A549 (cell line): ENCODE measurements at regions not wholly inside any gene's neighbourhood (a gene's known extent, or its start where the extent isn't known, plus 50 kb on each side); places are given as distances from the start of the nearest gene placed in this dataset.

Experiments
- CEBPB ChIP-seq, 2 experiments: fragments of >200 bp in 1 of 2; sonication (Bioruptor Twin) in 1 of 2; formaldehyde crosslinking in 1 of 2; IDR thresholded peaks; 2 replicates each; pipeline ENCODE4 v1.6.1; 2012 to 2016
- CHD2 ChIP-seq: fragments of 150-350 bp; IDR thresholded peaks from 2 replicates; pipeline ENCODE4 v1.6.1; 2014; ENCODE audit warnings: low read length; ENCODE audit not compliant: partially characterized antibody
- CHD4 ChIP-seq: fragments of 200-600 bp; sonication (generic); IDR thresholded peaks from 2 replicates; pipeline ENCODE4 v1.6.1; 2016; ENCODE audit warnings: antibody characterized with exemption, mild to moderate bottlenecking, borderline replicate concordance
- EHMT2 ChIP-seq: fragments of 200-600 bp; sonication (generic); IDR thresholded peaks from 2 replicates; pipeline ENCODE4 v1.6.1; 2016; ENCODE audit warnings: antibody characterized with exemption, low read depth, mild to moderate bottlenecking, moderate library complexity
- JUN ChIP-seq, 2 experiments: fragments of >200 bp; sonication (Bioruptor Twin); formaldehyde crosslinking; IDR thresholded peaks; 2 replicates in 1 of 2; 3 replicates in 1 of 2; pipeline ENCODE4 v1.6.1; 2016 to 2017
- JUNB ChIP-seq: fragments of >200 bp; sonication (Bioruptor Twin); formaldehyde crosslinking; IDR thresholded peaks from 2 replicates; pipeline ENCODE4 v1.6.1; 2016
- KDM5A ChIP-seq: fragments of 200-600 bp; sonication (generic); IDR thresholded peaks from 2 replicates; pipeline ENCODE4 v1.6.1; 2016; ENCODE audit warnings: antibody characterized with exemption, mild to moderate bottlenecking
- MYC ChIP-seq: IDR thresholded peaks from 2 replicates; pipeline ENCODE4 v1.6.1; 2012; ENCODE audit warnings: mild to moderate bottlenecking, inconsistent platforms, low read length, improper control_type of control experiment, borderline replicate concordance
- NFE2L2 ChIP-seq: fragments of 150-350 bp; conservative IDR thresholded peaks from 2 replicates; pipeline ENCODE4 v1.6.1; 2014; ENCODE audit warnings: low read length
- POLR2A ChIP-seq: IDR thresholded peaks from 2 replicates; pipeline ENCODE4 v1.6.1; 2012; ENCODE audit warnings: mild to moderate bottlenecking, low read length
- RNF2 ChIP-seq: fragments of 200-600 bp; sonication (generic); IDR thresholded peaks from 2 replicates; pipeline ENCODE4 v1.6.1; 2016; ENCODE audit warnings: low read depth, mild to moderate bottlenecking, antibody characterized with exemption, moderate library complexity, borderline replicate concordance
- ZSCAN20 ChIP-seq: fragments of 250-450 bp; sonication (Bioruptor Pico); IDR thresholded peaks from 2 replicates; pipeline ENCODE4 v1.8.0; 2022; ENCODE audit warnings: mild to moderate bottlenecking, moderate library complexity
- TF ChIP-seq, protein P1 (sequence below): fragments of >200 bp; sonication (Bioruptor Twin); formaldehyde crosslinking; IDR thresholded peaks from 3 replicates; pipeline ENCODE4 v1.5.1; 2016
- TF ChIP-seq, protein P2 (sequence below): IDR thresholded peaks from 2 replicates; pipeline ENCODE4 v1.6.1; 2012; ENCODE audit warnings: low read depth, borderline replicate concordance

DNA sequence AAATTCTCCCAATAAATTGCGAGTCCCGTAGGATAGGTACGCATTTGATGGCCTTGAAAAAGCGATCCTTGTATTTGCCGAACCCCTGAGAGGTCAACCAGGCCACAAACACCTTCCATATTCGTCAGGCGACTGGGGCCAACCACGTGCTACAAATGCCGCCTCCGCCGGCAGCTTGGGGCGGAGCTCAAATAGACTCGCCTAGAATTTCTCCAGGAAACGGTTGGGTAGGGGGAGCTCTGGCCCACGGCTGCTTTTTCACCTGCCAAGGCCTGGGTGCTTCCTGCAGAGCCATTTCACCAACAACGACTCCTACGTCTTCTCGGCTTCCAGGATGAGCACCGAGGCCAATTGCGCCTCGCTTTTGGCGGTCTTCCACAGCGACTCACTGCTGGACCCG lies 53.4 kb upstream of the KIF5B start:
- TF ChIP-seq POLR2A (no peak), EHMT2 (no peak), CHD4 (no peak), MYC (no peak), NFE2L2 (no peak), KDM5A (no peak), CHD2 (no peak), RNF2 (no peak), JUNB (no peak), CEBPB (IDR thresholded peaks at IDR 0.05) (no peak), JUN (IDR thresholded peaks at IDR 0.05) (no peak), ZSCAN20 (CRISPR knock-in tag) (no peak)
- TF ChIP-seq, protein P1, sequence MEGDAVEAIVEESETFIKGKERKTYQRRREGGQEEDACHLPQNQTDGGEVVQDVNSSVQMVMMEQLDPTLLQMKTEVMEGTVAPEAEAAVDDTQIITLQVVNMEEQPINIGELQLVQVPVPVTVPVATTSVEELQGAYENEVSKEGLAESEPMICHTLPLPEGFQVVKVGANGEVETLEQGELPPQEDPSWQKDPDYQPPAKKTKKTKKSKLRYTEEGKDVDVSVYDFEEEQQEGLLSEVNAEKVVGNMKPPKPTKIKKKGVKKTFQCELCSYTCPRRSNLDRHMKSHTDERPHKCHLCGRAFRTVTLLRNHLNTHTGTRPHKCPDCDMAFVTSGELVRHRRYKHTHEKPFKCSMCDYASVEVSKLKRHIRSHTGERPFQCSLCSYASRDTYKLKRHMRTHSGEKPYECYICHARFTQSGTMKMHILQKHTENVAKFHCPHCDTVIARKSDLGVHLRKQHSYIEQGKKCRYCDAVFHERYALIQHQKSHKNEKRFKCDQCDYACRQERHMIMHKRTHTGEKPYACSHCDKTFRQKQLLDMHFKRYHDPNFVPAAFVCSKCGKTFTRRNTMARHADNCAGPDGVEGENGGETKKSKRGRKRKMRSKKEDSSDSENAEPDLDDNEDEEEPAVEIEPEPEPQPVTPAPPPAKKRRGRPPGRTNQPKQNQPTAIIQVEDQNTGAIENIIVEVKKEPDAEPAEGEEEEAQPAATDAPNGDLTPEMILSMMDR = no peak
- TF ChIP-seq, protein P2, sequence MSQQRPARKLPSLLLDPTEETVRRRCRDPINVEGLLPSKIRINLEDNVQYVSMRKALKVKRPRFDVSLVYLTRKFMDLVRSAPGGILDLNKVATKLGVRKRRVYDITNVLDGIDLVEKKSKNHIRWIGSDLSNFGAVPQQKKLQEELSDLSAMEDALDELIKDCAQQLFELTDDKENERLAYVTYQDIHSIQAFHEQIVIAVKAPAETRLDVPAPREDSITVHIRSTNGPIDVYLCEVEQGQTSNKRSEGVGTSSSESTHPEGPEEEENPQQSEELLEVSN = no peak
